Activated T-helper 2 cell treated with anti-CD3 and anti-CD28 coated beads, Interferon-gamma antibody, Interleukin-2, Interleukin-4, amounts not matched to agents 10 μg/mL and 5 μg/mL and 100 μg/mL, durations not matched to agents 14 hours and 24 hours and 36 hours (primary cell): ENCODE measurements at regions not wholly inside any gene's neighbourhood (a gene's known extent, or its start where the extent isn't known, plus 50 kb on each side); places are given as distances from the start of the nearest gene placed in this dataset.

Experiments used
- DNase-seq: peaks from one replicate; pipeline ENCODE4 v3.0.0; 2021; ENCODE audit warnings: low spot score
- H3K27ac Mint-ChIP-seq: one replicate; pipeline ENCODE4 v1.8.0; 2021; ENCODE audit warnings: mixed read lengths
- H3K27me3 Mint-ChIP-seq: one replicate; pipeline ENCODE4 v1.8.0; 2021; ENCODE audit warnings: low read depth, mixed read lengths
- H3K36me3 Mint-ChIP-seq: one replicate; pipeline ENCODE4 v1.8.0; 2021; ENCODE audit warnings: low read depth, mixed read lengths
- H3K4me1 Mint-ChIP-seq: one replicate; pipeline ENCODE4 v1.8.0; 2021; ENCODE audit warnings: low read depth, mixed read lengths
- H3K4me3 Mint-ChIP-seq: one replicate; pipeline ENCODE4 v1.8.0; 2021; ENCODE audit warnings: low read depth, mild to moderate bottlenecking, moderate library complexity, mixed read lengths
- H3K9me3 Mint-ChIP-seq: one replicate; pipeline ENCODE4 v1.8.0; 2021; ENCODE audit warnings: mixed read lengths
- intact Hi-C: fragments of 100-400 bp; cut with micrococcal nuclease; formaldehyde crosslinking; loops from one replicate; pipeline ENCODE4 v1.15.1; 2023

DNA sequence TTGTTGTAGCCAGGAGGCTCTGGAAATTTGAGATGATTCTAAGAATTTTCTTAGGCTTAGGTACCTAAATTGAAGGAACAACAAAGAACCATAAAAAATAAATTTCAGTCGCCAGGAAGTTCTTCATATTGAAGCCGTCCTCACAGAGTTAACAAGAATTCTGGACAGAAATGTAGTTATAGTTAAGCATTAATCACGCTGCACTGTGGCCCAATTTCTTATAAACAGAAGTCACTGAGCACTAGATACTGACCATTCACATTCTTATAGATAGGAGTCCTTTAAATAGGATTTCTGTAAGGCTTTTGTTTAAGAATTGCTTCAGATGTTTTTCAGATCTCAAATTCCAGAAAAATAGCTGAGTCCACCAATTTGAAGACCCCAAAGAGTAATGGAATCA lies 256.2 kb upstream of the PITRM1 start:
- Mint-ChIP-seq H3K4me1 (peaks cover 8% of the 10 kb centered on the region), H3K27me3 (peaks cover 8% of the 10 kb centered on the region), H3K4me3 (no peak overlapping the region), H3K9me3 (peaks cover 21% of the 10 kb centered on the region), H3K36me3 (peaks cover 3% of the 10 kb centered on the region), H3K27ac (no peak overlapping the region)
- DNase-seq, result no peak
- intact Hi-C loops, result no loop called here

DNA sequence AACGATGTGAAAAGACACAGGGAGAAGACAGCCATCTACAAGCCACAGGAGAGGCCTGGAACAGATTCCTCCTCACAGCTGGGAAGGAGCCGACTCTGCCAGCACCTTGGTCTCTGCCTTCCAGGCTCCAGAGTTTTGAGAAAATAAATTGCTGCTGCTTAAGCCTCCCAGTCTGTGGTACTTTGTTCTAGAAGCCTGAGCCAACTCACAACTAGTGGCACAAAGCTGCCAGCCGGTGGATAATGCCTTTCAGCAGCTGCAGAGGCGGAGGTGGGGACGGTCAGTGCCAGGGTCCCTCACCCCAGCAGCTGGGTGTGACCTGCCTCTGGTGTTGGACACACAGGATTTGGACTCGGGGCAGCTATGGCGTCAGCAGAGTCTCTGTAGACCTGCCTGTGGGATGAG lies 255.4 kb upstream of the PITRM1 start:
- no peak overlapping the region for H3K27ac Mint-ChIP-seq
- intact Hi-C loops, result no loop called here
- no peak for DNase-seq
- no peak overlapping the region for H3K4me3 Mint-ChIP-seq
- H3K36me3 Mint-ChIP-seq, result peaks cover 3% of the 10 kb centered on the region
- H3K27me3 Mint-ChIP-seq, result peaks cover 12% of the 10 kb centered on the region
- H3K9me3 Mint-ChIP-seq, result peaks cover 21% of the 10 kb centered on the region
- peaks cover 8% of the 10 kb centered on the region for H3K4me1 Mint-ChIP-seq

DNA sequence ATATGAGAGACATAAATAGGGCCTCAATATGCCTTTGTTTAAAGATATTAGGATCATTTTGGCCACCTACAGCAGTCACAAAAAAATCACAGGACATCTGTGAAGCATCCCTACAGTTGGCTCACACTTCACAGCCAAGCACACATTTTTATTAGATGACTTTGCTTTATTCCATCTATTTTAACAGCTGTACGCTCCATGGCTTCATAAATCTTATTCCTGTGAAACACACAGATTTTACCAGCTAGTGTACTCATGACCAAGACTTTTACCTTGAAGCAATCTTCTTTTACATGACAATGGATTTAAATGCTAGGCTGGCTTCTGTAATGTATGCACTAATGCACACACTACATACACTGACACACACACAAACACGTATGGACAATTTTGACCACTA lies 254.8 kb upstream of the PITRM1 start:
- H3K4me1 Mint-ChIP-seq, result peaks cover 9% of the 10 kb centered on the region
- no peak for DNase-seq
- peaks cover 3% of the 10 kb centered on the region for H3K36me3 Mint-ChIP-seq
- H3K9me3 Mint-ChIP-seq, result peaks cover 21% of the 10 kb centered on the region
- intact Hi-C loops, result no loop called here
- no peak overlapping the region for H3K4me3 Mint-ChIP-seq
- H3K27me3 Mint-ChIP-seq, result peaks cover 12% of the 10 kb centered on the region
- no peak overlapping the region for H3K27ac Mint-ChIP-seq

DNA sequence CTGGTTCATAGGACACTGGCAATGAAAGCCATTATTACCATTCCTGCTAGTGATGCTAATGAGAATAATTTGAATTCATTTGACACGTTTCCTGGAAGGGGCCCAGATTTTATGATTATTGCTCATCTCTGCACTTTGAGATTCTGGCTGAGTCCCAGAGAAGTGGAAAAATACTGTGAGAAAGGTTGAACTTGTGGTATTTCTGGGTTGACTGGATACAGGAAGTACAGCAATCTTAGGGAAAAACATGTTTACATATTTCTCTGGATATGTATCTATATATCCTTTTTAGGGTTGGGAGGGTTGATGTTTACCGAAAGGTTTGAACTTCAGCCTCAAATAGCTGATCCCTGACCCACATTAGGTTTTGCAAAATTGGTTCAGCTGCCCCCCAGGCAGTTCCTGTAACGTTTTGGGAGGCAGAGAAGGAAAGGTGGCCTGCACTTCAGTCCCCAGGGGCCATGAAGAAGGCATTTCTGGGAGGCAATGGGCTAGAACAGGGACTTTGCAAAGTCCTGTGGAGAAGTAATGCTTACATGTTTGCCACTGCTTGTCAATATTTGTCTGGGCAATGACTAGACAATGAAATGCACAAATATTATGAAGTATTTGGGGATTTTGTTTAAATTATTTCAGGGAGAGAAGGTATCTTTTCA lies 253.7 kb upstream of the PITRM1 start:
- Mint-ChIP-seq H3K4me1 (peaks cover 17% of the 10 kb centered on the region), H3K27me3 (peaks cover 12% of the 10 kb centered on the region), H3K9me3 (peaks cover 21% of the 10 kb centered on the region), H3K36me3 (peaks cover 3% of the 10 kb centered on the region), H3K4me3 (no peak overlapping the region), H3K27ac (no peak overlapping the region)
- DNase-seq, result no peak
- intact Hi-C loops, result no loop called here

DNA sequence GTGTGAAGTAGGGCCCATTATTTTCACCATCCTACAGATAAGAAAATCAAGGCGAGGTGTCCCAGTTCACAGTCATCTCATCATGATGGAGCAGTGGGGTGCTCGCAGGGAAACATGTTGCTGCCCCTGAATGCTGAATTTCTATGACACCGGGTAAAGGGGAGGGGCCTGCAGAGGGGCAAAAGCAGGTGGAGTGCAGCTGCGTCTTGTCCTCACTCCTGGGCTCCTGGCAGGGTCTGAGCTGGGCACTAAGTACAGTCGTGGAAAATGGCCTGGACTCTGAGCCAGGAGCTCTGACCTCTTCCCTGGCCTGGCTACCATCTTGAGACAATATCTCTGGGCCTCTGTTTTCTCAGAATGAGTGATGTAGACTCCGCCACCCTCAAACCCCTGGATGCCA lies 253.1 kb upstream of the PITRM1 start:
- intact Hi-C loops, result no loop called here
- H3K4me1 Mint-ChIP-seq, result peaks cover 20% of the 10 kb centered on the region
- no peak for DNase-seq
- H3K4me3 Mint-ChIP-seq, result no peak overlapping the region
- H3K27me3 Mint-ChIP-seq, result peaks cover 13% of the 10 kb centered on the region
- peaks cover 3% of the 10 kb centered on the region for H3K36me3 Mint-ChIP-seq
- H3K9me3 Mint-ChIP-seq, result peaks cover 15% of the 10 kb centered on the region
- H3K27ac Mint-ChIP-seq, result no peak overlapping the region

DNA sequence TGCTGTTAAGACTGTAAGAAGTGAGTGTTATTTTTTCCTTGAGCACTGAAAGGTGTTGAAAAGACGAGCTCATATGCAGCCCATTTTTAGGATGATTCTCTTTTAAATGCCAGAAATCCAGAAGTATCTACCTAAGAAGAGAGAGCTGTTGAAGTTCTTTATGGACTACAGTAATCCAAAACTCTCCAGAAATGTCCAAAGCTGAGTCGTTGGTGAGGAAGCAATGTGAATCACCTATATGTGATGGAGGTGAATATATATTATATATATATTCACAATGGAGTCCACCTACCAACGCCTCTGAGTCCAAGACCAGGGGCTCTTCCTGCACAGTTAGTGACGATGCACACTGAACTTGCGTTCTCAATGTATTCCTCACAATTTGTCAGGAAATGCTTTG lies 252.7 kb upstream of the PITRM1 start:
- peaks cover 17% of the 10 kb centered on the region for H3K27me3 Mint-ChIP-seq
- no peak for DNase-seq
- peaks cover 25% of the 10 kb centered on the region for H3K4me1 Mint-ChIP-seq
- H3K4me3 Mint-ChIP-seq, result no peak overlapping the region
- H3K27ac Mint-ChIP-seq, result no peak overlapping the region
- no peaks in the 10 kb centered on the region for H3K36me3 Mint-ChIP-seq
- intact Hi-C loops, result no loop called here
- peaks cover 11% of the 10 kb centered on the region for H3K9me3 Mint-ChIP-seq

DNA sequence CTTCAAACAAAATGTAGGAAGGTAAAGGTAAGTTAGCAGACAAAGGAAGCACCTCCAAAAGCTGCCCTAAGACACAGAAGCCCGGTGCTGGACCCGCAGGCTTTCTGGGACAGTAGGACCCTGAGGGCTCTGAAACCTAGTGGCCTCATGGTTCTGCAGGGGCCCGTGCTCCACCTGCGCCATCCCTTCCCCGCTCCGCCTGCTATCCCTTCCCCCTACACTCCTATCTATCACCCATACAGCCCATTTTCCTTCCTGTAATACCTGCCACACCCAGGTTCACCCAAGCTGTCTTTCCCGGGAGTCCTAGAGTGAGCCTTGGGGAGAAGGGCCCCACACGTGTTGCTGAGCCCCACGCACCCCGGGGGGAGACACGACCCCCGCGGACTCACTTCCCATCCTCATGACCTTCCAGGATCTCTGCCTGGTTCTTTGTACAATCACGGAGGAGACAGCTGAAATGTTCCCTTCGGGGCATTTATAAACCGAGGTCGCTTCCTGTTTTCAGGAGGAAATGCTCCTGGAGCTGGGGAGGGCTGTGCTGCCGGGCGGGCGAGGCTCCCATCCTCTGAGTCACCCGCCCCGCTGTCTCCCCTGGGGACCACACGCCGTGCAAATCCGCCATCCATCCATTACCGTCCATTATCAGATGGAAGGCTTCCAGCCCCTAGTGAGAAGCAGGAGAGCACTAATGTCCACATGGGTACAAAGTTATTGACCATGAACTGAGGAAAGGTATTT lies 251.7 kb upstream of the PITRM1 start:
- Mint-ChIP-seq H3K9me3 (peaks cover under 1% of the 10 kb centered on the region), H3K27me3 (peaks cover 16% of the 10 kb centered on the region), H3K4me3 (no peak overlapping the region), H3K27ac (no peak overlapping the region), H3K36me3 (no peaks in the 10 kb centered on the region), H3K4me1 (peaks cover 33% of the 10 kb centered on the region)
- no peak for DNase-seq
- intact Hi-C loops, result loop anchor here (5.0 kb wide), 1 partner anchor 43 kb away; no protein-coding TSS in a partner anchor

DNA sequence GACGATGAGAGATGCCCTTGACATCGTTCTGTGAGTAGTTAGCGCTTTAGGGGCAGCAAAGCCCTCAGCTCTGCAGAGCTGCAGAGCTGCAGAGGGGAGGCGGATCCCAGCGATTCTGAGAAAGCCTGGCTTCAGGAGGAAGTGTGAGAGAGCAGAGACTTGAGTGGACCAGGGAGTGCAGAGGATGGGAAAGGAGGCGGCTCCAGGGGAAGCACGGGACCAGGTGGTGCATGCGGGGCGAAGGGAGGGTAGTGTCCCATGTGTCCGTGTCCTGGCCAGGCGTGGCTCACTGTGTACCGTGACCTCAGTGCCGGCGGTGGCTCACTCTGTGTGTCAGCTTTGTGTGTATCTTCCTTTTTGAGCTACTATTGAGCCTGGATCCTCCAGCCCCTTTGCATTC lies 250.8 kb upstream of the PITRM1 start:
- no peak for DNase-seq
- Mint-ChIP-seq H3K4me1 (peaks cover 34% of the 10 kb centered on the region), H3K36me3 (no peaks in the 10 kb centered on the region), H3K27ac (no peak overlapping the region), H3K27me3 (peaks cover 19% of the 10 kb centered on the region), H3K9me3 (no peaks in the 10 kb centered on the region), H3K4me3 (no peak overlapping the region)
- intact Hi-C loops, result loop anchor here (5.0 kb wide), 1 partner anchor 44 kb away; no protein-coding TSS in a partner anchor

DNA sequence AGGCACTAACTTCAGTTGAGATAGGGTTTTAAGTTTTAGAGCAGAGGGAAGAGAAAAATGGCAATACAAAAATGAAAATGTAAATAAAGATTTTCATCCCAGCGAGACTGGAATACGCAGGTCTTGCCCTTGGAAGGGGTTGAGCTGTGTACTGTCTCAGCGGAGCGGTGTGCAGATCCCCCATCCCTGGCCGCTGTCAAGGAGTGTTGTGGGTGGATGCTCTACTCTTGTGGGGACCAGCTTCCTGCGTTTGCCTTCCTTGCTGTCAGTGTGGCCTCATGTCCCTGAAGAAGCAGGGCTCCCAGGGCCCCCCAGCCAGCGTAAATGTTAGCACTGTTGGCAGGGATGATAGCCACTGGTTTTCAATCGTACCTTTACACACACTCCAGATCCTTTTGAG lies 249.7 kb upstream of the PITRM1 start:
- Mint-ChIP-seq H3K36me3 (no peaks in the 10 kb centered on the region), H3K27me3 (peaks cover 23% of the 10 kb centered on the region), H3K27ac (no peak overlapping the region), H3K9me3 (no peaks in the 10 kb centered on the region), H3K4me1 (peaks cover 34% of the 10 kb centered on the region), H3K4me3 (no peak overlapping the region)
- DNase-seq, result no peak
- intact Hi-C loops, result loop anchor here (5.0 kb wide), 1 partner anchor 45 kb away; no protein-coding TSS in a partner anchor

DNA sequence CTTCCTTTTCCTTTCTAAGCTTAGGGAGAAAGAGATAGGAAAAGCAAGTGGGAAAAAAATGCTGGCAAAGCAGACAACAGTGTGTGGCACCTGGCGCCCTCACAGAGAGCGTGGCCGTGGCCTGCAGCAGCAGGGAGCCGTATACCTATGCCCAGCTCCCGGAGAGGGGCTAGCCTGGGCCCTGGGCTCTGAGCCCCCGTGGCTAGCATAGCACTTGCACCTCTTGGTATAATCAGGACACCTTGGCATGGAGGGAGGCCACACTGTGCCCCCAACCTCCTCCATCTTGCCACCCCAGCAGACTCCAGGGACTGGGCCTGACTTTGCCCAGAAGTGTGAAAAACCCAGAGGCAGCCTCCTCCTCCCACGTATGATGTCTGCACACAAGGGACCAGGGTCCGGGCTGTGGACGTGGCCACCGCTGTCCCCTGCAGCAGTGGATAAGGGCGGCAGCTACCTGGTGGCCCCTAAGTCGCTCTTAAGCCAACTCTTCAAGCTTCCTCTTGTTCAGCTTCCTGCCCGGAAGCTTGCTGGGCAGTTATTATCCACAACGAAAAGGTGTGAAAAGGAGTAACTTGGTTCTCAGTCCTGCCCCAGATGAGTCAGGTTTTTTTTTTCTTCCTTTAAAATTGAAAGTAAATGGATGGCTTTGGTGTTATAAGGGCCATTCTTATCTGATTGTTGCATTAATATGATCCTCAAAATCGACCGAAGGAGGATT lies 249.1 kb upstream of the PITRM1 start:
- no peaks in the 10 kb centered on the region for H3K36me3 Mint-ChIP-seq
- no peak overlapping the region for H3K4me3 Mint-ChIP-seq
- DNase-seq, result no peak
- no peak overlapping the region for H3K27ac Mint-ChIP-seq
- H3K27me3 Mint-ChIP-seq, result peaks cover 23% of the 10 kb centered on the region
- peaks cover 34% of the 10 kb centered on the region for H3K4me1 Mint-ChIP-seq
- no peaks in the 10 kb centered on the region for H3K9me3 Mint-ChIP-seq
- intact Hi-C loops, result loop anchor here (5.0 kb wide), 1 partner anchor 46 kb away; no protein-coding TSS in a partner anchor

DNA sequence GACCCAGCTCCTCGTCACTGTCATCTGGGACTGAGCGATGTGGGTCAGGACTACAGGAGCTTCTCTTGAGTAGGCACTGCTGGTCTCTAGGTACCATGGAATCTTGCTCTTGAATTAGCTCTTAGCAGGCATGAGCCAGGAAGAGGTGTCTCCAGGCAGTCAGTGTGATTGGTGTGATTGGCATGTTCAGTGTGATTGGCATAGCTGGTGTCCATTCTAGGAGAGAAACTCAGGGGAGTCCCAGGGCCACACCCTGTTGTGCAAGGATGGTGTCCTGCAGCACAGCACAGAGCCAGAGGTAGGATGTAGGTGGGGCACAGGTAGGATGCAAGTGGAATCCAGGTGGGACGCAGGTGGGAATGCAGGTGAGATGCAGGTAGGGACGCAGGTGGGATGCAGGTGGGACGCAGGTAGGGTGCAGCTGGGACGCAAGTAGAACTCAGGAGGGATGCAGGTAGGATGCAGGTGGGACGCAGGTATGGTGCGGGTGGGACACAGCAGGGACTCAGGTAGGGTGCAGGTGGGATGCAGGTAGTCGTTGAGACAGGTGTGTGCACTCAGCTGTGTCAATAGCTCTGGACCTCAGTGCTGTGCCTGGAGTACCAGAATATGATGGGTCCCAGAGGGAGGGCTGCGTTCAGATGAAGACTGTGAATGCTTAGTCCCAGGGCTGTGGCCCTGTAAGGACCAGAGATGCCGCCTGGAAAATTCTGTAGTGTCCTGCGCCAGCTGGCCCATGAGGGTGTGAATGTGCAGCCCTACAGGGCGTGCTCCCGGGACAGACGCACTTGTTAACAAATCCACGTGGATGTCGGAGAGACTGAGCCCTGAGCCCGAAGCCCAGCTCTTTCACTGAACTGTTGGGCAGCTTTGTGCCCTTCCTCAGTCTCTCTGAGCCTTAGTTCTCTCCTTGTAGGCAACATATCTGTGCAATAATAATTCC lies 248.2 kb upstream of the PITRM1 start:
- H3K4me3 Mint-ChIP-seq, result no peak overlapping the region
- H3K27me3 Mint-ChIP-seq, result peaks cover 23% of the 10 kb centered on the region
- H3K27ac Mint-ChIP-seq, result no peak overlapping the region
- intact Hi-C loops, result loop anchor here (5.0 kb wide), 1 partner anchor 47 kb away; no protein-coding TSS in a partner anchor
- DNase-seq, result no peak
- peaks cover 30% of the 10 kb centered on the region for H3K4me1 Mint-ChIP-seq
- H3K36me3 Mint-ChIP-seq, result no peaks in the 10 kb centered on the region
- no peaks in the 10 kb centered on the region for H3K9me3 Mint-ChIP-seq
